Pancreas (tissue), 10 donors: ENCODE measurements at regions not wholly inside any gene's neighbourhood (a gene's known extent, or its start where the extent isn't known, plus 50 kb on each side); places are given as distances from the start of the nearest gene placed in this dataset.

Experiments
- ATAC-seq, 4 donors: fragments of 200-7000 bp; cut with Tn5 transposase; one replicate each; pipeline versions ENCODE4 v1.8.0 to v1.9.1; 2020; ENCODE audit warnings: mild to moderate bottlenecking in 4 of 4, moderate library complexity in 4 of 4
- DNase-seq, 6 donors: peaks; one replicate each; pipeline ENCODE4 v3.0.0-alpha.2; 2020
- FAIRE-seq: peaks from 2 replicates; lab custom pipeline; 2012; peaks lifted over from hg19 to GRCh38; lab: Jason Lieb, UNC
- H3K27ac ChIP-seq, 4 donors: fragments of 200-600 bp; sonication (generic); 1 replicate in 3 of 4; 2 replicates in 1 of 4; pipeline versions ENCODE4 v1.5.0 to v1.8.0; 2020
- H3K27me3 ChIP-seq, 4 donors: fragments of 200-600 bp; one replicate each; pipeline ENCODE4 v1.8.0; 2021
- H3K36me3 ChIP-seq, 3 donors: fragments of 200-600 bp; sonication (generic) in 1 of 3; one replicate each; pipeline versions ENCODE4 v1.5.0 to v1.8.0; 2020 to 2021
- H3K4me1 ChIP-seq, 3 donors: fragments of 200-600 bp; one replicate each; pipeline ENCODE4 v1.8.0; 2021
- H3K4me3 ChIP-seq, 4 donors: fragments of 200-600 bp; sonication (generic) in 2 of 4; one replicate each; pipeline versions ENCODE4 v1.5.0 to v1.8.0; 2020 to 2021
- H3K9me3 ChIP-seq, 4 donors: fragments of 200-600 bp; one replicate each; pipeline ENCODE4 v1.8.0; 2021
- CTCF ChIP-seq, 4 donors: fragments of 200-600 bp; sonication (generic) in 3 of 4; IDR thresholded peaks; one replicate each; pipeline versions ENCODE4 v1.5.0 to v1.8.0; 2021; ENCODE audit warnings: antibody characterized with exemption in 4 of 4
- WGBS, 2 donors: extraction: QIAGEN DNeasy Blood & Tissue Kit; methylation state at CpG; one replicate each; pipeline ENCODE4 v1.1.7; 2013; 5-methylcytosine and 5-hydroxymethylcytosine counted together
- intact Hi-C, 3 donors: fragments of 100-400 bp; cut with DNase I; formaldehyde crosslinking; loops; one replicate each; pipeline versions ENCODE4 v1.11.1 to v1.14.2; 2022
- donor health status: healthy with polysubstance abuse.
- donor health status: DM: no; HTN: no; CAD: no; lungs with moderate emphysema.
- donor health status: DM: no; HTN: no; CAD: no.
- donor health status: control.
- donor health status: control.
- donor health status: Bipolar disorder and iron deficiency.
- donor health status: DM: yes; HTN: yes; CAD: no.
- donor health status: DM: no; HTN: no; CAD: no.
- donor health status: DM: no; HTN: no; CAD: no.
- donor health status: DM: yes; HTN: yes; CAD: no.

DNA sequence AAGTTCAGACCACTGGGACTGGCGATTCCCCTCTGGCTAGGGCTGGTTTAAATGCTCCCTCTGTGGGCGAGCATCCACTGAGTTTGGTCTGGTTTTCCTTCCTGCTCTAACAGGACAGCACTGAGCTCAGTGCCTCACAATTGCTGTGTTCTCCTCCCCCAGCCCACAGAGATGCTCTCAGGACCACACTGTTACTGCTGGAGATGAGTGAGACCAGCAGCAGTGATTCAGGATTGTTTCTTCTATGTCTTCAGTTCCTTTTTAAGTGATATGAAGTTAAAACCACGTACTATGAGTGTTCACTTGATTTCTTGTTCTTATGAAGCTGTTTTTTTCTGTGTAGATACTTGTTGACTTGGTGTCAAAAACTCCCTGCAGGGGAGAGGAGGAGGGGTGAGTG is 180.4 kb upstream of the COL8A1 start:
- TF ChIP-seq CTCF (IDR thresholded peaks at IDR 0.05): no peak
- no peak for ATAC-seq
- Histone ChIP-seq H3K4me1 (no peaks in the 10 kb centered on the region), H3K27me3 (no peaks in the 10 kb centered on the region), H3K9me3 (no peaks in the 10 kb centered on the region), H3K4me3 (no peak overlapping the region), H3K36me3 (no peaks in the 10 kb centered on the region), H3K27ac (no peak overlapping the region)
- FAIRE-seq: no peak
- intact Hi-C loops: no loop called here
- WGBS, 2 donors: 51 to 54% methylated on average over 3 of the region's 3 CpGs
- no peak for DNase-seq

GRCh38 chr3:99442599-99442998 is 195.8 kb upstream of the COL8A1 start:
- FAIRE-seq (no peak), DNase-seq (no peak), ATAC-seq (no peak)
- Histone ChIP-seq H3K9me3 (no peaks in the 10 kb centered on the region), H3K36me3 (no peaks in the 10 kb centered on the region), H3K27me3 (no peaks in the 10 kb centered on the region), H3K4me3 (no peak overlapping the region), H3K4me1 (no peaks in the 10 kb centered on the region), H3K27ac (no peak overlapping the region)
- TF ChIP-seq CTCF (IDR thresholded peaks at IDR 0.05): no peak
- intact Hi-C loops: no loop called here
- 60 to 78% methylated on average over 2 of the region's 2 CpGs for WGBS, 2 donors

- no peak for DNase-seq
- no peak overlapping the region for H3K27ac ChIP-seq
- H3K4me3 ChIP-seq: no peak overlapping the region
- no peaks in the 10 kb centered on the region for H3K27me3 ChIP-seq
- no peaks in the 10 kb centered on the region for H3K36me3 ChIP-seq
- FAIRE-seq: no peak
- H3K4me1 ChIP-seq: no peaks in the 10 kb centered on the region
- no peak for TF ChIP-seq CTCF (IDR thresholded peaks at IDR 0.05)
- WGBS, 2 donors: 2 to 7% methylated on average over 1 of the region's 1 CpG
- no peak for ATAC-seq
- intact Hi-C loops: no loop called here
- no peaks in the 10 kb centered on the region for H3K9me3 ChIP-seq
Observed at GRCh38 chr3:99439892-99440291, 198.5 kb upstream of the COL8A1 start.

GRCh38 chr3:99434190-99434589 is 204.2 kb upstream of the COL8A1 start:
- H3K36me3 ChIP-seq: no peaks in the 10 kb centered on the region
- intact Hi-C loops: no loop called here
- H3K27ac ChIP-seq: no peak overlapping the region
- no peak overlapping the region for H3K4me3 ChIP-seq
- DNase-seq: no peak
- no peak for ATAC-seq
- TF ChIP-seq CTCF (IDR thresholded peaks at IDR 0.05): no peak
- no peaks in the 10 kb centered on the region for H3K27me3 ChIP-seq
- H3K9me3 ChIP-seq: no peaks in the 10 kb centered on the region
- no peaks in the 10 kb centered on the region for H3K4me1 ChIP-seq
- FAIRE-seq: no peak

- Histone ChIP-seq H3K4me1 (no peaks in the 10 kb centered on the region), H3K4me3 (no peak overlapping the region), H3K36me3 (no peaks in the 10 kb centered on the region), H3K27me3 (no peaks in the 10 kb centered on the region), H3K9me3 (no peaks in the 10 kb centered on the region), H3K27ac (no peak overlapping the region)
- FAIRE-seq (no peak), DNase-seq (no peak), ATAC-seq (no peak)
- WGBS, 2 donors: 48 to 60% methylated on average over 3 of the region's 3 CpGs
- TF ChIP-seq CTCF (IDR thresholded peaks at IDR 0.05): no peak
- intact Hi-C loops: no loop called here
Observed at GRCh38 chr3:99430348-99431134, 207.9 kb upstream of the COL8A1 start.
